Fibroblast of pulmonary artery (primary cell): ENCODE measurements at regions not wholly inside any gene's neighbourhood (a gene's known extent, or its start where the extent isn't known, plus 50 kb on each side); places are given as distances from the start of the nearest gene placed in this dataset.
A peak's percentile ranks its signal among the peaks of the same experiment; 100 is the strongest.

ENCODE experiments used
- DNase-seq: peaks from one replicate; pipeline ENCODE4 v3.0.0-alpha.2; 2010; ENCODE audit warnings: low read depth
- H3K4me3 ChIP-seq: replicated peaks from 2 replicates; pipeline ENCODE4 v1.5.1; 2011; ENCODE audit warnings: low read depth, mild to moderate bottlenecking, control low read depth, low read length, moderate library complexity
- CTCF ChIP-seq: IDR thresholded peaks from 2 replicates; pipeline ENCODE4 v1.5.1; 2011; ENCODE audit warnings: mild to moderate bottlenecking, control low read depth, low read length, inconsistent platforms; ENCODE audit errors: missing control alignments

GRCh38 chr13:83298617-83299016 is 583.7 kb downstream of the SLITRK1 start:
- DNase-seq: no peak
- no peak for TF ChIP-seq CTCF

GRCh38 chr13:83297586-83298290 is 584.5 kb downstream of the SLITRK1 start:
- no peak overlapping the region for H3K4me3 ChIP-seq
- DNase-seq: no peak
- TF ChIP-seq CTCF: no peak

More at GRCh38 chr13:83298617-83299016, 583.7 kb downstream of the SLITRK1 start:
- H3K4me3 ChIP-seq: no peak overlapping the region

- TF ChIP-seq CTCF: no peak
- no peak overlapping the region for H3K4me3 ChIP-seq
- no peak for DNase-seq
Observed at GRCh38 chr13:83295686-83296085, 586.6 kb downstream of the SLITRK1 start.

- TF ChIP-seq CTCF: no peak
- DNase-seq: peak; percentile 20
- no peak overlapping the region for H3K4me3 ChIP-seq
Observed at GRCh38 chr13:83286737-83287136, 595.5 kb downstream of the SLITRK1 start.

- TF ChIP-seq CTCF: no peak
- DNase-seq: no peak
- no peak overlapping the region for H3K4me3 ChIP-seq
Observed at GRCh38 chr13:83281654-83282053, 600.6 kb downstream of the SLITRK1 start.

- no peak overlapping the region for H3K4me3 ChIP-seq
- no peak for DNase-seq
- TF ChIP-seq CTCF: no peak
Observed at GRCh38 chr13:83274679-83275078, 607.6 kb downstream of the SLITRK1 start.

- TF ChIP-seq CTCF: no peak
- DNase-seq: peak; percentile 14
- H3K4me3 ChIP-seq: no peak overlapping the region
Observed at GRCh38 chr13:83272652-83273240, 609.5 kb downstream of the SLITRK1 start.
